Mucosa of descending colon (tissue), 3 donors: ENCODE measurements at regions not wholly inside any gene's neighbourhood (a gene's known extent, or its start where the extent isn't known, plus 50 kb on each side); places are given as distances from the start of the nearest gene placed in this dataset.

Experiments used
- ATAC-seq: fragments of 200-7000 bp; cut with Tn5 transposase; one replicate; pipeline ENCODE4 v1.9.1; 2020; ENCODE audit warnings: mild to moderate bottlenecking, moderate library complexity
- DNase-seq, 3 donors: peaks; one replicate each; pipeline ENCODE4 v3.0.0-alpha.2; 2020
- H3K36me3 ChIP-seq: fragments of 200-600 bp; one replicate; pipeline ENCODE4 v1.8.0; 2021; ENCODE audit warnings: low read depth, mild to moderate bottlenecking
- H3K4me1 ChIP-seq: fragments of 200-600 bp; one replicate; pipeline ENCODE4 v1.8.0; 2021; ENCODE audit warnings: low read depth, mild to moderate bottlenecking
- H3K4me3 ChIP-seq: fragments of 200-600 bp; one replicate; pipeline ENCODE4 v1.8.0; 2021; ENCODE audit warnings: mild to moderate bottlenecking
- H3K9me3 ChIP-seq: fragments of 200-600 bp; one replicate; pipeline ENCODE4 v1.8.0; 2021; ENCODE audit warnings: mild to moderate bottlenecking
- intact Hi-C, 2 donors: fragments of 100-400 bp; cut with DNase I in 1 of 2; cut with micrococcal nuclease in 1 of 2; formaldehyde crosslinking; loops; one replicate each; pipeline versions ENCODE4 v1.11.0 to v1.11.1; 2022; cut with DNase I, micrococcal nuclease
- TF ChIP-seq, protein P1 (sequence below): fragments of 200-600 bp; IDR thresholded peaks from one replicate; pipeline ENCODE4 v1.8.0; 2022; ENCODE audit warnings: antibody characterized with exemption, mild to moderate bottlenecking
- donor health status: DM: no; HTN: no; CAD: no; lungs with moderate emphysema.
- donor health status: DM: no; HTN: no; CAD: no.
- donor health status: DM: no; HTN: yes; CAD: no.

DNA sequence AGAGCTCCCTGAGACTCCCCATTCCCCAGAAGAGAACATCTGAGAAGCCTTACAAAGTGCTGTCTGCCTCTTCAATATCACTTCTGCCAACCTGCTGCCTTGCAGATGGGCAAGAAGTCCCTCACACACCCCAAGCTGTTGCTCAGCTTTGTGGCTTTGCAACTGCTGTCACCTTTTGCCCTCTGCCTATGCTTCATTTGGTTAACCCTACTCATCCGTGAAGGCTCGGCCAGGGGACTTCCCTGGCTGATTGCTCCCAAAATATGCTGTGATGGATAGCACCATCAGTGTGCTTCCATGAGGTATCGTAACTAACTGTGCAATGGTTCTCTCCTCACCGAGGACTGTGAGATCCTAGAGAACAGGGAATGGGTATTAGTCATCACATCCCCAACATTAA lies 88.9 kb upstream of the CYP1B1 start:
- intact Hi-C loops: no loop called here
- Histone ChIP-seq H3K36me3 (no peaks in the 10 kb centered on the region), H3K4me3 (no peak overlapping the region), H3K4me1 (no peaks in the 10 kb centered on the region), H3K9me3 (no peaks in the 10 kb centered on the region)
- TF ChIP-seq, protein P1, sequence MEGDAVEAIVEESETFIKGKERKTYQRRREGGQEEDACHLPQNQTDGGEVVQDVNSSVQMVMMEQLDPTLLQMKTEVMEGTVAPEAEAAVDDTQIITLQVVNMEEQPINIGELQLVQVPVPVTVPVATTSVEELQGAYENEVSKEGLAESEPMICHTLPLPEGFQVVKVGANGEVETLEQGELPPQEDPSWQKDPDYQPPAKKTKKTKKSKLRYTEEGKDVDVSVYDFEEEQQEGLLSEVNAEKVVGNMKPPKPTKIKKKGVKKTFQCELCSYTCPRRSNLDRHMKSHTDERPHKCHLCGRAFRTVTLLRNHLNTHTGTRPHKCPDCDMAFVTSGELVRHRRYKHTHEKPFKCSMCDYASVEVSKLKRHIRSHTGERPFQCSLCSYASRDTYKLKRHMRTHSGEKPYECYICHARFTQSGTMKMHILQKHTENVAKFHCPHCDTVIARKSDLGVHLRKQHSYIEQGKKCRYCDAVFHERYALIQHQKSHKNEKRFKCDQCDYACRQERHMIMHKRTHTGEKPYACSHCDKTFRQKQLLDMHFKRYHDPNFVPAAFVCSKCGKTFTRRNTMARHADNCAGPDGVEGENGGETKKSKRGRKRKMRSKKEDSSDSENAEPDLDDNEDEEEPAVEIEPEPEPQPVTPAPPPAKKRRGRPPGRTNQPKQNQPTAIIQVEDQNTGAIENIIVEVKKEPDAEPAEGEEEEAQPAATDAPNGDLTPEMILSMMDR: no peak
- ATAC-seq (no peak), DNase-seq (no peak)

DNA sequence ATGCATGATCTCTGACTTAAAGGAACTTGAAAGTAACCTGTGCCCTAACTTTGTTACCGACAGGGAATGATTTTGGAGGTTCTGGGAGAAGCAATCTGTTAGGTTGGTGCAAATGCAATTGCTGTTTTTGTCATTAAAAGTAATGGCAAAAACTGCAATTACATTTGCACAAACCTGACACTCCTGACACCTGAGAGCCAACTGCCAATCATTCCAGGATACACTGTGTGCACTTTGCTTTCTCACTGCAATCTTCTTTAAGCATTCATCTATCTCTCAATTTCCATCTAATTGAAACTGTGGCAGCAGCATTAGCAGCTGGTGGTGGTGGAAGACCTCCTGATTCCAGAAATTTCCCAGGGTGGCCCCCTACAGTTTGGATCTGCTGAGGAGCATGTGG lies 87.6 kb upstream of the CYP1B1 start:
- no peaks in the 10 kb centered on the region for H3K4me1 ChIP-seq
- H3K4me3 ChIP-seq: no peak overlapping the region
- ATAC-seq: no peak
- intact Hi-C loops: no loop called here
- no peaks in the 10 kb centered on the region for H3K9me3 ChIP-seq
- no peaks in the 10 kb centered on the region for H3K36me3 ChIP-seq
- DNase-seq: no peak
- TF ChIP-seq, protein P1: no peak

DNA sequence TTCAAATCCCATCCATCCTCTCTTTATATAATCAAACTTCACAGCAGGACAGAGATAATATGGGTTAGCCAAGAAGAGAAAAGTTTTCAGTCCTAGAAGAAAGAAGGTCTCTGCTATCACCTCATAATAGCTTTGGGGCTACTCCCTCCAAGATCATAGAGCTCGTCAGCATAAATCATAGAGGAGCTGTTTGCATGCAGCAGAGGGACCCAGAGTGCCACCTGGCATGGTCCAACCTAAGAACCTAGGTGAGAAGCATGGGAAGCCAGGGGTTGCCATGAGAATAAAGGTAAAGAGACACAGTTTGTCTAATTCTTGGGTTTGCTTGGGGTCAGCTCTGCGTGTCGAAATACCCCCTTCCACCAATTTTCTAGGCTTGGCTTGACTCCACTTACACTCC lies 87.1 kb upstream of the CYP1B1 start:
- Histone ChIP-seq H3K36me3 (no peaks in the 10 kb centered on the region), H3K4me3 (no peak overlapping the region), H3K9me3 (no peaks in the 10 kb centered on the region), H3K4me1 (no peaks in the 10 kb centered on the region)
- TF ChIP-seq, protein P1: no peak
- intact Hi-C loops: no loop called here
- no peak for ATAC-seq
- DNase-seq: peak in 2 of 3 donors; percentile 14 to 30

DNA sequence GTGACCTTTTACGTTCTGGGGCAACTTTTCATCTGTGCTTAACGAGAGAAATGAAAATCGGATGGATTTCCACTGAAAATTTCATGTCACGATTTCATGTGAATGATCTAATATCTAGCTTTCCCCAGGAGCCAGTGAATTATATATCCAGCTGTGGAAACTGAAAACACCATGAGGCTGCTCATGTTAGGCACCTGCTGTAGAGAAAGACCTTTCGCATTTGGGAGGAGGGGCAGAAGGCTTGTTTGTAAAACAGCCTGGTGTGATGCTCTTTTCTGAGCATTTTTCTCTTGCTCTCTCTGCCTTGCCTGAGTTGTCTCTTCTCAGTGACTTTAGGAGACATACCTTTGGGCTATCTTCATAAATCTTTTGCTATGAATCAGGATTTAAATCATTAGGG lies 84.6 kb upstream of the CYP1B1 start:
- DNase-seq: no peak
- ATAC-seq: no peak
- no peaks in the 10 kb centered on the region for H3K4me1 ChIP-seq
- intact Hi-C loops: no loop called here
- TF ChIP-seq, protein P1: no peak
- no peaks in the 10 kb centered on the region for H3K9me3 ChIP-seq
- no peaks in the 10 kb centered on the region for H3K36me3 ChIP-seq
- no peak overlapping the region for H3K4me3 ChIP-seq

DNA sequence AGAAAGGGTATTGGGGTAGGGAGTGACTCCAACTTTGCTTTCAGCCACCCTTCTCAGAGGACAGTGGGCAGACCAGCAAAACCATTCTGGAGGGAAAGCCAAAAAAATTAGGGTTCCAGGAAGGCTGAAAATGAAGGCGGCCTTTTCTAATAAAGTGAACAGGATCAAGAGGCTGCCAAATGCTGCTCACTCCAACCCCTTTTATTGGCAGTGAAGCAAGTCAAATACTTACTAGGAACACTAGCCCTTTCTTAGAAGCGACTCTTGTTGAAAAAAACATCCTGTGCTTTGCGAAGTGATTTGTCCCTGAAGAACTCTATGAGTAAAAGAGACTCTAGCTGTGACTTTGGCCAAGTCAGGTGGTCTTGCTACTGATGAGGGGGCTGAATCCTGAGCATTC lies 83.6 kb upstream of the CYP1B1 start:
- Histone ChIP-seq H3K4me1 (no peaks in the 10 kb centered on the region), H3K9me3 (no peaks in the 10 kb centered on the region), H3K36me3 (no peaks in the 10 kb centered on the region), H3K4me3 (no peak overlapping the region)
- no peak for ATAC-seq
- DNase-seq: no peak
- intact Hi-C loops: no loop called here
- TF ChIP-seq, protein P1: no peak

DNA sequence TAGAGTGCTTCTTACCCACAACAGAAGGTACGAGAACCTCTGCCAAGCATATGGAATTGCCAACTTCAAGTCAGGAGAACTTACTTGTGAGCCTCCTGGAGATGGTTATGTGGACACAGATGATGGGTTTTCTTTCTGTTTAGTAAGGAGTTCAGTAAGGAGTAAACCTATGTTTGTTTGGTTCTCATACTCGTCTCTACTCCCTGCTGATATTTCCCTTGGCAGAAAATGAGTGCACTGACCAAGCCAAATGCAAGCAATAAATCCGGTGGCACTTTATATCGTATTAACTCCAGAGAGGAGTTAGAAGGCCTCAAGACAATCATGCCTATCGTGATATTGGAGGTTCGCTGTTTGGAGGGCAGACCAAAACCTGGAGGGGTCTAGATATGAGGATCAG lies 83.2 kb upstream of the CYP1B1 start:
- no peaks in the 10 kb centered on the region for H3K36me3 ChIP-seq
- H3K4me1 ChIP-seq: no peaks in the 10 kb centered on the region
- TF ChIP-seq, protein P1: no peak
- no peak for DNase-seq
- no peak for ATAC-seq
- H3K9me3 ChIP-seq: no peaks in the 10 kb centered on the region
- no peak overlapping the region for H3K4me3 ChIP-seq
- intact Hi-C loops: no loop called here
